HPDE6-E6E7 (cell line): ENCODE measurements at regions not wholly inside any gene's neighbourhood (a gene's known extent, or its start where the extent isn't known, plus 50 kb on each side); places are given as distances from the start of the nearest gene placed in this dataset.

Experiments
- DNase-seq: peaks from one replicate; pipeline ENCODE4 v3.0.0; 2011; ENCODE audit warnings: missing footprints; ENCODE audit errors: extremely low spot score

DNA sequence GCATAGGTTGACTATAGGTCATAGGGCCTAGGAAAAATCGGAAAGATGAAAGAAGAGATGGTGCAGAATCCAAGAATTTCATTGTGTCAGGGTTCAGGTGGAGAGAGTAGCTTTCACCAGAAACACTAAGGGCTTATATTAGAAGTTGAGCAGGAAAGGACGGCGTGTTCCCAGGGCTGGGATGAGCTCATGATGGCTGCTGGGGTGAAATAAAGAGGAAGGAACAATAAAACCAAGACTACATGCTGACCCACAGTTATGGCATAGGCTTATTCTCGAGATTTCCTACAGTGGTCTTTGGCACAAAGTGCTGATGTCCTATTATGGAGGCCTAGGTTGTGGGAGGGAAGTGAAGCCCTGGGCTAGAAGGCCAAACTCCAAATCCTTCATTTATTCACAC is 195.8 kb downstream of the PTEN start:
- no peak for DNase-seq

DNA sequence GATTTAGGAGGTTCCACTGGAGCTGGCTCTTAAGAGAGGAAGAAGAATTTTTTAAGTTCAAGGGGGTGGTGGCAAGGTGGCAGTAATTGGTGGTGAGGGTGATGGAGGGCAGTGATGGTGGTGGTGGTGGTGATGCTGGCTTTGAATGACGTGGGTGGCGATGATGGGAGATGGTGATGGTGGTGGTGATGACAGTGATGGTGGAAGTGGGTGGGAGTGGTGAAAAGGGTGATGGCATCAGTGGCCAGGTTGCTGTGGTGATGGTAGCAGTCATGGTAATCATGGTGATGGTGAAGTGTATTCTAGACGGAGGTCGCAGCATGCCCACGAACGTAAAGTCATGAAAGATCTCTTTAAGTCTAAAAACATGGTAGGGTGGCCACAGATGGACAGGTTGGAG is 197.3 kb downstream of the PTEN start:
- no peak for DNase-seq

DNA sequence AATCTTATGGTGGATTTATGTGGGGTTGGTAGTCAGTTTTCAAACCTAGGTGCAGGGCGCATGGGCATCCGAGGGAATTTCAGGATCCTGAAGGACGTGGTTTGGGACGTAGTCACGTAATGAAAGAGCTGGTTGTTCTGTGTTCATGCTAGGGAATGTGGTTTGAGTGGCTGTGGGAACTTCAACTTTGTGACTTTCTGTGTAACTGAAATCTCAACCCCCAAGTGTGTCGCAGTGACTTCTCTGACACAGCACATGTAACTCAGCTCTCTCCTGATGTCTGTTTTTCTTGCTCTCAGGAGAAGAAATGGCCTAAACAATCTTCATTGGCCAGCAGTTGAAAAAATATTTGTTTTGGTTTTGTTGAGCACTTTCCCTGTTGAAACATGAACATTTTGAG is 199.0 kb downstream of the PTEN start:
- no peak for DNase-seq

DNA sequence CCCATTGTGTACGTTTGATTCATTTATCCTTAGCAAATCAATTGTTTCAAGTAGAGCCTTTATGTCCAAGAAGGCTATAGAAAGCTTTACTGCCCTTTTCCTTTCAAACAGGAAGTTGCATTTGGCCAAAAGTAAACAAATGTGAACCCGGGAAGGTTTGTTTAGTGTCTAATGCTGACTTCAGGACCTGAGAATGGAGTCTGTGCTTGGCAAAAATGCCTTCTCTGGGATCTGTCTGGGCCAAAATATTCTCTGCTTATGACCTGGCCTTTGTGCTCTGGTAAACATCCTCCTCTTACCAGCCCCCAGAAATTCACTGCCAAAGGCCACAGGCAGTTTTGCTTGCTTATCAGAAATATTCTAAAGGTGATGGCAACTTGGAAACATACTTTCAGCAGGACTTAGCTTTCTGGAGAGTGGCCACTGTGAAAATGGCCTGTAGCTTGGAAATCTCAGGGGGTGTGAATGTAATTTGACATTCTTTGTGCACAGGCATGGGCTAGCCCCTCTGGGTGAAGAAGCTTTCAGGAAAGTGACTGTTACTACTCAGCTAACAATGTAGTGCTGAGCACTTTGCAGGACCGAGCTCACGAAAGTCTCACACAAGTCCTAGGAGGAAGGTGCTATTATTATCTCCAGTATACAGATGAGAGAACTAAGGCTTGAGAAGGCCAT is 199.5 kb downstream of the PTEN start:
- no peak for DNase-seq

DNA sequence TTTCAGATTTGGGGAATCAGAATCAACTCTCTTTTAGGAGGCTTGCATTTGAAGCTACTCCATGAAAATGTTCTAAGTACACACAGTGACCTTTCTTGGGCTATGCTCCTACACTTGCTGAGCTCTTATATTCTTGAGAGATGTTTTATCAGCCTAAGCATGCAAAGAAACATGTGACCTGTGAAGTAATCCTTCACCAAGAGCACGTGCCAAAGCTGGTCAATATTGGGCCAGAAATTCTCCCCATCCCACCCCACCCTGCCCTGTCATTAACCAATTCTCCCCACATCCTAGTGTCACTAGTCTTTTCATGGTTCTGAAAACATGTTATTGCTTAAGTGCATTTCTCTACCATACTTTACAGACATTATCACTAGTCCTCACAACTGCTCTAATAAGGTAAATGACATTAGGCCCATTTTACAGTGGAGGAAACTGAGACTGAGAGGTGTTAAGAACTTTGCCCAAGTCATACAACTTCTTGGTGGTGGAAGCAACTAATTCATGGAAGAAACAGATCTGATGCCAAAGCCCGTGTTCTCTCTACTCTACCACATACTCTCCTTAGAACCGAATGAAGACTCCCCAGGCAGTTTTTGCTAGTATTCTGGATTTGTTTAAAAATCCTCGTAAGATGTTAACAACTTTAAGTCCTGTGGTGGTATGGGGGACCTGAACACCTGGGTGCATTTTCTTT is 200.6 kb downstream of the PTEN start:
- no peak for DNase-seq

DNA sequence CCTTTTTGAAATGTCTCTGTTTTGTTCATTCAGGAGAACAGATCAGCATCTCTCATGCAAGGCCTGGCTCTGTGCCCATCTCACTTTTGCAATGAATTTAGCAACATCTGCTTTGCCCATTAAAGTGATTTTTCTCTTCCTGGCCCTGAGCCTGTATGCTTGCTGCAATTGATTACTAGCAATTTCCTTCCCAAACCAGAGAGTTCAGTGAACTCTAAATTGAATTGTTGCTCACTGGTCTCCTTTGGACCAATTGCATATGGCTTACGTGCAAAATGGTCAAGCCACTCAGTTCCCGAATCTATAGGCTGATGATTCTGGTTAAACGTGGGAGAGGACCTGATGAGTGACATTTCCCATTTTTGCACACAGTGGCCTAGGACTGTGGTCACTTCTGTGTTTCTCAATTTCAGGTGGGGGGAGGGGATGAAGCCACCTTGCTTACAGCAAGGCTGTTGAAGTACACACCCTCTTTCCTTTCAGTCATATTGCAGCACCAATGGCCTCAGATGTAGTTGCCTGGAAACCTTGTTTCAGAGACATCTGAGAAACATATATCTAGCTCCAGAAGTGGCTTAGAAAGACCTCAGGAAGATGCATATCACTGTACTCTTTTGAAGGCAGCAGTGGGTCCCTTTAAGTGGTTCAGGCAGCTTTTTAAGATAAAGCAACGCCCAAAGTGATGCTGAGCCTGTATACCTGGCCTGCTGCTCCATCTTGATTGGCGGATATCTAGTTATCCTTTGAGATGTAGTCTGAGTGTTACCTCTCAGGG is 201.4 kb downstream of the PTEN start:
- no peak for DNase-seq

DNA sequence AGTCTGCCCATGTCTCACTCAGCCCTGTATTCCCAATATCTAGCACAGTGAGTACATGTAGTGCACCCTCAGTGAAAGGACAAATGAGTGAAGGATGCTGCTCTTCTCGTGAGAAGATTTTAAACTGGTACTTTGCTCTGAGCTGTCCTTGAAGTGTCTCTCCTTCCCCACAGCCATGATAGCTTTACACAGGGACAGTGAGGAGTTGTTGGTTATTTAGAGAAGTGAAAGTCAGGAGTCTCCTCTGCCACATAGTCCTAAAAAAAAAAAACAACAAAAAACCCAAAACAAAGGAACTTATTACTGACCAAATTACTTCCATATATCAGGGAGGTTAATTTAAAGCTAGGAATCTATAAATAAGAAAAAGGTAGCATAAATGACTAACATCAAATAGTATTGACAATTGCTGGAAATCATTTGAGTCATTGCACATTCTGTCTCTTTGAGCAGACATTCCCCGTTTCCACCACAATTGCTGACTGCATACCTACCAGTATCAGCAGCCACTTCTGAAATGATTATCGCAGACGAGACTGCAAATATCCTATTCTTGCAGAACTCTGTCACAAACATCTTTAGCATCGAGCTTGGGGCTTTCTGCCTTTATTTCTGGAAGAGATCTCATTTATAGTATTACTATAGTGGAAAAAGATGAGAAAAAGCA is 202.1 kb downstream of the PTEN start:
- no peak for DNase-seq

DNA sequence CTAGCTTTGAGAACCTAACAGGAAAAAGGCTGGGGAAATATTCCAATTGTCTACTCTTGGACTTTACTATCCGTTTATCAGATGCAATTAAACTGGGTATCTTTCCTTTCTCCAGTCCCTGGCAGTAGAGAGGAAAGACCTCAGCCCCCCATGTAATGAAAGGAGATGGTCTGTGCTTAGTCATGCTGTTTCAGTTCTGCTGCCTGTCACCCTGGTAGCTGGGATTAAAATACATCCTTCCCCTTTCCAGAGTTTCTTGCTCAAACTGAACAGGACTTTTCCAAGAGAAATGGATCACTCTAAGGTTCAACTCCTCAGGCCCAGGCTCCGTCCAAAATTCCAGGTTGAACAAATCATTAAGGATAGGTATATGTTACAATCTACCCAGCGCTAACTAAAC is 202.9 kb downstream of the PTEN start:
- DNase-seq, result no peak

DNA sequence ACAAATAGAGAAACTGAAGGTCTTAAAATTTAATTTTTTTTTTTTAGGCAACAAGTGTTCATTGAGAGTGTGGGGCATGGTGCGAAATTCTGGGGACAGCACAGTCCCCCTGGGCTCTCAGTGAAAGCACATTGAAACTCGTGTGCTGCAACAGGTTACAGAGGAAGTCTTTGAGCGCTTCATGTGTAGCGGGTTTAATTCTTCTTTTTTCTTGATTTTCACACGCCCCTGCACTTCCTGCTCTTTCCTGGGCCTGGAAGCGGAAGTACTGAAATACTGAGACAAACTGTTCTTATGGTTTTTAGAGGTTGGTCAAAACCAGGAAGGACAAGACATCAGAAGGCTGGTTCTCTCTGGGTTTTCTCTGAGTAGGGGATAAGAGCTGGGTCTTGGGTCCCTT is 203.5 kb downstream of the PTEN start:
- no peak for DNase-seq

DNA sequence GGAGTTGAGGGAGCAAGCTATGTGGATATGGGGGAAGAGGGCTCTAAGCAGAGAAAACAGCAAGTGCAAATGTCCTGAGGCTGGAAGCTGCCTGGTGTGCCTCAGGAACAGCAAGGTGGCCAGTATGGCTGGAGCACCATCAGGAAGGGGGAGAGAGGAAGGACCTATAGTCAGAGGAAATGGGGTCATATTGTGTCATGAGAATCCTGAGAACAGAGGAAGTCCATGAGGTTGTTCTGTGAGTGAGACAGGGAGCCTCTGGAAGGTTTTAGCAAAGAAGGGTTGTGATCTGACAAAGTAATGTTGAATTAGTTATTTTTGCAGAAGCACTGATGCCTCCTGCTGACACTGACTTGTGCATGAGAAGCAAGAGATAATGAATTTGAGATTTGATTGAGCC is 204.3 kb downstream of the PTEN start:
- DNase-seq, result no peak

DNA sequence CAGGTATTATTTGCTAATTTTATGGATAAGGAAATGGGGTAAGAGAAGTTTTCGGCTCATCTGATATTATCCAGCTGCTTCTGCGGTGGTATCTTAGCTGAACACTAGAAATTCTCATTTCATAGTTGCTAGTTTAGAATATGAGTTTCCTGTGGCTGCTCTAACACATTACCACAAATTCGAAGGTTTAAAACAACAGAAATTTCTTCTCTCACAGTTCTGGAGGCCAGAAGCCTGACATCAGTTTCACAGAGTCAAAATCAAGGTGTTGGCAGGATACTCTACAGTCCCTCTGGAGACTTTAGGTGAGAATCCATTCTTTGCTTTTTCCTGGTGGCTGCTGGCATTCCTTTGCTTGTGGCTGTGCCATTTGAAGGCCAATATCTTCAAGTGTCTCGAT is 205.9 kb downstream of the PTEN start:
- no peak for DNase-seq

DNA sequence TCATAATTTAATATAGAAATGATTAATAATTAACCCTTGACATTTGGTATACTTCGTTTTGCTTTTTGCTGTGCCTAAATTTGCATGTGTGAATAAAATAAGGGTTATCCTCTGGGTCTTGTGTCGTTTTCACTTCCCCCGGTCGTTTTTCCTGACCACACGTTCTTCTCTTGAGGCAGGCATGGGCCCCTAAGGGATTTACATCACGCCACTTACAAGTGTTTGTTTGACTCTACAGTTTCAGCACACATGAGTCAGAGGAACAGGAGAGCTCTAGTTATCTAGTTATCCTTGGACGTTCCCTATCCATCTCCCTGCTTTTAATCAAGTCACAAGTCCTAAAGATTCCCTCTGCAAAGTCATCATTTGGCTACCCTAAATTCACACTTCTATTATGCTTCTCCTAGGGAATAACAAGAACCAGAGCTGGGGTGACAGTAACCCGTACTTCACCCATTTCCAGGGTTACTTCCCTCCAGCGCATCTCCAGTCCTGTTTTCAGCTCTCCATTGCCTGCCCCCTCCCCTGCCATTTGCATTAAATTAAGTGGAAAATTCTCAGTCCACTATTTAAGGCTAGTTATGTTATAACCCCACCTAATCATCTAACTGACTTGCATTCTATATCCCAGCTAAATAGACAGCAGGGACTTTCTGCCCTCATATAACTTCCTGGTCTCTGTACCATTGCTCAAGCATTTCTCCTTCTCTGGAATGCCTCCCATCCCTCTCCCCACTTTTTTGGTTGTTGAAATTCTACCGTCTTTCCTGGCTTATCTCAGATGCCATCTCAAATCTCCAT is 206.9 kb downstream of the PTEN start:
- no peak for DNase-seq

DNA sequence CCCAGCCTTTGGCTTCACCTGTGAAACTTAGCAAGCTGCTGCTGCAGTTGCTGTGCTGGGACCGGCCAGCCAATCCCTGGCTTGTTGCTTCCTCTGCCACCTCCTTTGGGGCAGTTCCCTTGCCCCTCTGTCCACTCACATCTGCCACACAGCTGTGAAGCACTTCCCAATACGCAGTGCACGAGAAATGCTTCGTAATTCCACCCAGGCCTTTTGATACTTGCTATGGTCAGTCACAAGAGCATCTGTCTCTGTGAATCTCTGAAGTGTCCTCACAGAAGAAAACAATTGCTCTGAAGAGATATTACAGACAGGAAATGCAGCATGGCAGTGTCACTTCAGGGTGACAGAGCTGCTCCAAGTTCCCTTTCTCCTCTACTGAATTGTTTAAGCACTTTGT is 208.5 kb downstream of the PTEN start:
- no peak for DNase-seq

DNA sequence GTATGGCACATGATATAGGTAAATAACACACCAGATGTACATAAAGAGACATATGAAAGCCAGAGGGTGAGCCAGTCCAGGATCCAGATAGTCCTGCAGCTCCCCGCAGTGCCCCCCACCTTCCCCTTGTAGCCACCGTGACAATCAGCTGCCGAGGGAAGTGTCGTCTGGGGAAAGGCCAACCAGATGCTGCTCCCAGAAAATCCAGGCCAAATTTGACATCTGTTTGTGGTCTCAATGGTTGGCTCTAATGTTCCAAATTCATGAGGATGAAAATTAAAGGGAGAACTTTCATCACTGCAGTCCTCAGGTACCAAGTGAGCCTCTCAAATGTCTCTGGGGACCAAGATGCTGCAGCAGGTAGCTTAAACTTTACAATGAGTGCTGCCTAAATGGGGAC is 210.3 kb downstream of the PTEN start:
- no peak for DNase-seq

DNA sequence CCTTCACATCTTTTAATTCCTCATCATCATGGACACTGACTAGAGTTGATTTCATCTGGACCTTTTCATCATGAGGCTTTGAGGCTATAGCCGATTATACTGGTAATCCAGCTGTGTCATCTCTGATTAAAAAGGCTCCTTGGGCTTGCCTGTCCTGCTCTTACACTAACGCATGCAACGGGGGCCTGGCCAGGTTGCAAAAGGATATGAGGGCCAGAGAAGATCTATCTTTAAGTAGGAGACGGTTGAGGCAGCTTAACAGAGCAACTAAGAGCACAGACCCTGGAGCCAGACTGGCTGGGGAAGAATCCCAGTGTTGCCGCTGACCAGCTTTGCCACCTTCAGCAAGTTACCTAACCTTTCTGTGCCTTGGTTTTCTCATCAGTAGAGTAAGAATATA is 211.5 kb downstream of the PTEN start:
- DNase-seq, result no peak

DNA sequence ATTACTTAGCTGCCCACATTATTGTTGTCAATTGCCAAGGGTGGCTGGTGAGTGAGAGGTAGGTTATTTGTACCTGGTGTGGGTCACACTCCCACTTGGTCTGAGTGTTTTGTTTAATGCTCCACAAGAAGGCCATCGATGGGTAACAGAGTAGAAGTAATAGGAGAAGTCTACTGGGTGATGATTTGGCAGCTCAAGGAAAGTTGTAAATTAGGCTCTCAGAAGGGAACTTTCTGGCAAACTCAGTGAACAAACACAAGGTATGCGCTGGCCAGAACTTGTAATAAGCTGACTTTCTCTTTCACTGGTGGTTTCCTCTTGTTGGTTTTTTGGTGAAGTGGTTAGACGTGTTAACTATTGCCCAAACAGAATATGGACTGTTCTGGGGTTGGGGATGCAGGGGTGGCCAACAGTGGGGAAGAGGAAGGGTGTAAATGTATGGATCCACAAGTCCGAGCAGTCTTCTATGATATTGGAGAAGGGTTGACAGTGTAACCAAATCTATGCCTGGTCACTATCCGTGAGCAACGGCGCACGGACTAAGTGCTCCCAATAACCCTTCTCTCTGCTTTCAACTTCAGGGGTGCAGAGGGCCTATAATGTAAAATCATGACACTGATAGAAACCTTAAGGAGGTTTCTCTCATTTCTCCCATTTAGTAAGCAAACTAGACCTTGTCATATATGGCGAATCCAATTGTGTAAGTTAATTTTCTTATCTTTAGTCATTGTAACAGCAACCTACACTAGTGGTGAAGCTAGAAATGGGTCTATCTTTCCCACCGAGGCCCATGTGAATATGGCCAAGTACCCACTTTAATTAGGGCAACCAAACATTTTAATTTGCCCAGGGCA is 212.8 kb downstream of the PTEN start:
- DNase-seq, result no peak

DNA sequence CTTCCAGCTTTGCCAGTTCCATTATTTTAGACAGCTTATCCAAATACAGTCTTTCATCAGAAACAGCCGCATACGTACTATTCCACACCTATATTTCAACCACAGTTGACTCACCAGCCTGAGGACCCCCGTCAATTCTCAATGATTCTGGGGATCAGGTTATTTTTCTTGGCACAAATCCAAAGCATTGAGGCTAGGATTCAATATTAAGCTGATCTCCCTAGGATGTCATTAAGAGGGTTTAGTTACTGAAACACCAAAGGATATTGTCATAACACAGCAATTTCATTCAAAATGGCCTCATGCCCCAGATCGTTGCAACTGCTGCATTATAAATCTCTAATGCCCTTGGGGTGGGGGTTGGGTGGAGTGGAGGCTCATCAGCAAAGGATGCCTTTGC is 214.6 kb downstream of the PTEN start:
- DNase-seq, result no peak

DNA sequence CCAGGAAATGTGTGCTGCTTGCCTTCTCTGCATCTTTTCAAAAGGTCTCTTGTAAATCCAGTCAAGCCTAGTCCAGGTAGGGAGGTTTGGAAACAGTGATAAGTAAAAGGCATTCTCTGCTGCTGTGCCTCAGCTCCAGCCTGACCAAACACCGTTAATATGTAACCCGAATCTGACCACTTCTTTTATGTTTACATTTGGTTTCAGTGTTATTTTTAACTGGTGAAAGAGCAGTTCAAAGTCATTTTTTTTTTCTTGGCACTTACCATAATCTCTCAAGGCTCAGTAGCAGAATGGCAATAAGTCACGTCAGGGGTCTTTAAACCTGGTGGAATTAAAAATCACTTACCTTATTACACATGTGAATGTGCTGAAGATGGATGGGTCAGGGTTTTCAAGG is 216.8 kb downstream of the PTEN start:
- no peak for DNase-seq

DNA sequence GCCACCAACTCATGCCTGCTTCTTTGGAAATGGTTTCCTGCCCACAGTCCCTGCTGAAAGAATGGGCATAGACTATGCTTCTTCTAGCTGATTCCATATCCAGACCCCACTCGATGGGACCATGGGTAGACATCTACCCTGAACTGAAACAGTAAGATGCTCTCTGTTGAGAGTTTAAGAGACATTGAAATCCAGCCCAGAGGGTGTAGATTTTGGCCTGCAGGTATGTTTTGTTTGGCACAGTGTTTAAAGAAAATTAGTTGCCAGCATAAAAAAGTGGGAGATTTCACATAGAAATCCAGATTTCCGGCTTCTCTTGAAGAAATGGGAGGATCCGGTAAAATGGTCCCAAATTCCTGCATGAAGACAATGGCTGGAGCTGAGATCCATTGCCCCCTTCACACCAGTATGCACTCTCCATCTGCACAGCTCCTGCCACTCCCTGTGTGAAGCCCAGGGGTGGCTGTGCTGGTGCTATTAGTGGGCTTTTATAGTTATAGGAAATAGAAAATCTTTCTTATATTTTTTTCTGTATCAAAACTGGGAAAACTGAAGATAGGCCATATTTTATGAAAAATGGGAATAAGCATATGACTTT is 218.1 kb downstream of the PTEN start:
- no peak for DNase-seq

DNA sequence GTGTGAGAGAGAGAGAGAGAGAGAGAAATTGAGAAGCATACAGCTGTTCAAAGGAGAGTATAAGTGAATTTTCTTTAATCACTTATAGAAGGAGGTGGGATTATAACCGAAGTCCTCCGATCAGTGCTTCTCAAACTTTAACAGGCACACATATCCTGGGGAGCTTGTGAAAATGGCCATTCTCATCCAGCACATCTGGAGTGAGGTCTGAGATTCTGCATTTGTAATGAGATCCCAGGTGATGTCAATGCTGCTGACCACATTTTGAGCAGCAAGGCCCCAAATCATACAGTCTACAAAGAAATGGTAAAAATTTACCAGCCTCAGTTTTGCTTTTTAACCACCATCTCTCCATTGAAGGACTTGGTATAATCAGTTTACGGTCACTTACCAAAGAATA is 219.0 kb downstream of the PTEN start:
- DNase-seq, result no peak
